Activated naive CD4-positive, alpha-beta T cell treated with anti-CD3 and anti-CD28 coated beads, Interleukin-2, amount 50 U/mL, for 72 hours (primary cell): ENCODE measurements at regions not wholly inside any gene's neighbourhood (a gene's known extent, or its start where the extent isn't known, plus 50 kb on each side); places are given as distances from the start of the nearest gene placed in this dataset.

ENCODE experiments used
- ATAC-seq, 2 donors: fragments of 150-1000 bp; cut with Tn5 transposase; 2 replicates each; pipeline ENCODE4 v1.10.0; 2021; ENCODE audit warnings: mild to moderate bottlenecking in 2 of 2, moderate library complexity in 2 of 2
- DNase-seq, 2 donors: peaks; one replicate each; pipeline ENCODE4 v3.0.0; 2021 to 2022; ENCODE audit warnings: low spot score in 2 of 2
- H3K27ac Mint-ChIP-seq, 2 donors: one replicate each; pipeline ENCODE4 v1.8.0; 2022; ENCODE audit warnings: mild to moderate bottlenecking in 2 of 2, mixed read lengths in 2 of 2
- H3K36me3 Mint-ChIP-seq, 2 donors: one replicate each; pipeline ENCODE4 v1.8.0; 2022; ENCODE audit warnings: mixed read lengths in 2 of 2
- H3K9me3 Mint-ChIP-seq, 2 donors: one replicate each; pipeline ENCODE4 v1.8.0; 2022; ENCODE audit warnings: mixed read lengths in 2 of 2

GRCh38 chr5:179497636-179498340, 52.6 kb upstream of the RUFY1 start:
- H3K9me3 Mint-ChIP-seq: no peaks in the 10 kb centered on the region
- no peaks in the 10 kb centered on the region for H3K36me3 Mint-ChIP-seq
- DNase-seq: no peak
- no peak for ATAC-seq
- no peak overlapping the region for H3K27ac Mint-ChIP-seq

- Mint-ChIP-seq H3K9me3 (no peaks in the 10 kb centered on the region), H3K36me3 (no peaks in the 10 kb centered on the region), H3K27ac (no peak overlapping the region)
- DNase-seq: no peak
- no peak for ATAC-seq
Measured at GRCh38 chr5:179495906-179496455, 54.4 kb upstream of the RUFY1 start.

DNA sequence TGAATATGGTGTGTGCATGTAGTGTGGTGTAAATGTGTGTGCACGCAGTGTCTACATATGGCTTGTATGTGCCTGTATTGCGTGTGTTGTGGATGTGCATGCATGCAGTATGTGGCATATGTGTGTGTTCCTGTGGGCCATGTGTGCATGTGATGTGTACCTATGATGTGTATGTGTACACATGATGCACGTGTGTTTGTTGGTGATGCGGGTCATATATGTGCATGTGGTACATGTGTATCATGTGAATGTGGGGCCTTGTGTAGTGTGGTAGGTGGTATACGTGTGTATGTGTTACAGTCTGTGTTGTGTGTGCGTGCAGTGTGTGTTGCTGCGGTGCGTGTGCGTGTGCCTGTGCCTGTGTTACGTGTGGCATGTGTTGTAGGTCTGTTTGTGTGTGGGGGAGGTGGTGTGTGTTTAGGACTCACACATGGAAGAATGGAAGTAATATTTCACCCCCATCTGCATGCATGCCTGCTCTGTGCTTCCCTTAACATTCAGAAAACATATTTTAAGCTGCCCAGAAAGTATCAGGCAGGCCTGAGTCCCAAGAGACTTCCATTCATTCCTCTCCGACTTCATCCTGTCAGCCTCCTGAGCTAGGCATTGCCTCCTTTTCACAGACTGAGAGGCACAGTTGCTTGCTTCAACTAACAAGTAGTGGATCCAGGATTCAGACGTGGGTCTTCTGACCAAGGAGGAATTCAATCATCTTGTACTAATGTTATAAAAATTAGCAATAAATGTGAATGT, 55.4 kb upstream of the RUFY1 start:
- ATAC-seq (no peak), DNase-seq (no peak)
- H3K27ac Mint-ChIP-seq: no peak overlapping the region
- H3K9me3 Mint-ChIP-seq: no peaks in the 10 kb centered on the region
- no peaks in the 10 kb centered on the region for H3K36me3 Mint-ChIP-seq

DNA sequence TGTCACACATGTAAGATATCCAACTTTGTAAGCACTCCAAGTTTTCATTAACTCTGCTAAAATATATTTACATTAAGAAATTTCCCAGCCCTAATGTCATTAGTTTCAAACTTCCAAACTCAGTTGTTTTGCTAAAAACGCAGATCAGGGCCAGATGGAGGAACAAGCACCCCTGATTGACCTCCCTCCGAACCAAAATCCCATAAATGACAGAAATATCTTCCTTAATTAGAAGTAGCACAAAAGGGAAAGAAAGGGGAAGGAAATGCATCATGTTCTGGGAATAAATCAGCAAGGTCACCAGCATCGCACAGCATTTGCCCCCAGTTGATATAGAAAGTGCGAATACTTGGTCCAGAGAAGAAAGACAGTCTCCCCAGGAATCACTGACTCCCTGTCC, 61.4 kb upstream of the RUFY1 start:
- Mint-ChIP-seq H3K36me3 (no peaks in the 10 kb centered on the region), H3K27ac (no peak overlapping the region), H3K9me3 (no peaks in the 10 kb centered on the region)
- DNase-seq: no peak
- ATAC-seq: no peak

DNA sequence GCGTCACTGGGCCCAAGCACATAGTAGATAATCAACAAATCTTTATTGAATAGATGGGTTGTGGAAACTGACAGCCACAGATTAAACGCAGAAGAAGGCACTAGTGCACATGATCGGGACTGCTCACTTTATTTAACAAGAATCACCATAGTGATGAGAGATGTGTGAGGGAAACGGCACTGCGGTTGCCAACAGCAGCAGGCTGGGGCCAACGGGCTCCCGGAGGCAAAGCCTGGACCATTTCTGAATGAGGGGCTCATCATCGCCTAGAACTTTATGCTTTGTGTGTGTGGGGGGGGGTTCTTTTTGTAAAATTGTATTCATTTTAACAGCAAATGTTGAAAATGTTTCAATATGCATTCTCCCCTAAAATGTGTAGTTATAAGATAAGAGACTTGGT, 61.9 kb upstream of the RUFY1 start:
- DNase-seq (no peak), ATAC-seq (no peak)
- Mint-ChIP-seq H3K36me3 (no peaks in the 10 kb centered on the region), H3K27ac (no peak overlapping the region), H3K9me3 (no peaks in the 10 kb centered on the region)

DNA sequence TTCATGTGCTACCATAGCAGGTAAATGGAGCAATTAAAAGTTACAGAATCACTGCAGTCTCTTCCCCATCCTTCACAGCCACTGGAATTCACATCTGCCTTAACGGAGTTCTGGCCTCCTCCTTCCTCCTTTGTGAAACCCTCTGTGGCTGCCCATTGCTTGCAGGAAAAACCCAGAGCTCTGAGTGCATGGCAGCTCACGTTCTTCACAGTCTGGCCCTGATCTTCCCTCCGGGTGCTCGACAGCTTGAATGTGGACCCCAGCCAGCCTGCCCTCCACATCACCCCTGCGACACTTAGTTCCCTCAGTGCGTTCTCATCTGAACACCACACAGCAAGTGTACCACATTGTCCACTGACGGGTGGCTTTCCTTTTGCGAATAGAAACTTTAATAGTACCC, 63.2 kb upstream of the RUFY1 start:
- H3K9me3 Mint-ChIP-seq: no peaks in the 10 kb centered on the region
- no peak for DNase-seq

GRCh38 chr5:179486596-179487051, 63.7 kb upstream of the RUFY1 start:
- H3K27ac Mint-ChIP-seq: no peak overlapping the region
- H3K36me3 Mint-ChIP-seq: no peaks in the 10 kb centered on the region
- no peak for ATAC-seq
- no peak for DNase-seq
- no peaks in the 10 kb centered on the region for H3K9me3 Mint-ChIP-seq

More for the DNA sequence above, 63.2 kb upstream of the RUFY1 start:
- Mint-ChIP-seq H3K36me3 (no peaks in the 10 kb centered on the region), H3K27ac (no peak overlapping the region)
- no peak for ATAC-seq

- peak overlapping the region in 1 of 2 donors; percentile 74 for H3K27ac Mint-ChIP-seq
- no peaks in the 10 kb centered on the region for H3K9me3 Mint-ChIP-seq
- no peak for DNase-seq
- no peaks in the 10 kb centered on the region for H3K36me3 Mint-ChIP-seq
- no peak for ATAC-seq
Measured at GRCh38 chr5:179485845-179486575, 64.3 kb upstream of the RUFY1 start.

DNA sequence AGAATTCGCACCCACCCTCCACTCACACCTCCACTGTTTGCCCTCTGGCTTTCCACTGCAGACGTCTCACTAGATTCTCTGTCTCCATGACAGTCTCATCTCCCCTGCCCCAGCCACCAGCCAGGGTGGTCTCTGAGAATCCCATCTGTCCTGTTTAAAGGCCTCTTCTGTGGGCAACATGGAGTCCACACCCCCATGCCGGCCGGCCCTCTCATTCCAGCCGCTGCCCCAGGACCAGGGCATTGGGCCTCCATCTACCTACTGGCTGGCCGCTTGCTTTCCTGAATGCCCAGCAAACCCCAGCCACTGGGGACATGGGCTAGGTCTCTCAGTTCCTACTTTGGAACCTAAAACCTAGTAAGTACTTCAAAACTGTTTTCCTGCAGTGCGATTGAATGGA, 65.6 kb upstream of the RUFY1 start:
- H3K27ac Mint-ChIP-seq: no peak overlapping the region
- ATAC-seq (no peak), DNase-seq (no peak)
- H3K36me3 Mint-ChIP-seq: no peaks in the 10 kb centered on the region
- H3K9me3 Mint-ChIP-seq: no peaks in the 10 kb centered on the region

- DNase-seq (no peak), ATAC-seq (no peak)
- Mint-ChIP-seq H3K9me3 (no peaks in the 10 kb centered on the region), H3K36me3 (no peaks in the 10 kb centered on the region), H3K27ac (peak overlapping the region in 1 of 2 donors; percentile 48)
Measured at GRCh38 chr5:179484201-179484600, 66.2 kb upstream of the RUFY1 start.

DNA sequence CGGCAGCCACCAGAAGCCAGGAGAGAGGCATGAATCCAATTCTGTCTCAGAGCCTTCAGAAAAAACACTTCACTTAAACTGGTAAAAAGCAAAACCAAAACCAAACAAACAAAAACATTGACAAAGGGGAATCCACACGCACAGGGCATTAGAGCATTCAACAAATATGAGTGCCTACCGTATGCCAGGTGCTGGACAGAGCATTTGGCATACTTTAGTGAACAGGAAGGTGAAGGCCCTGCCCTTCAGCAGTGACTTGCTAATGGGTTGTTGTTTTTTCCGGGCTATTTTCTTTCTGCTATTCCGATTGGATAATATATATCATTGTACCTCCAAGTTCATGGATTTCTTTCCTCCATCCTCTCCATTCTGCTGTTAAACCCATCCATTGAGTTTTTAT, 71.7 kb upstream of the RUFY1 start:
- DNase-seq (no peak), ATAC-seq (no peak)
- no peaks in the 10 kb centered on the region for H3K9me3 Mint-ChIP-seq
- H3K36me3 Mint-ChIP-seq: no peaks in the 10 kb centered on the region
- H3K27ac Mint-ChIP-seq: no peak overlapping the region

GRCh38 chr5:179475208-179475751, 75.1 kb upstream of the RUFY1 start:
- H3K27ac Mint-ChIP-seq: no peak overlapping the region
- no peak for ATAC-seq
- no peak for DNase-seq
- H3K9me3 Mint-ChIP-seq: no peaks in the 10 kb centered on the region
- no peaks in the 10 kb centered on the region for H3K36me3 Mint-ChIP-seq

DNA sequence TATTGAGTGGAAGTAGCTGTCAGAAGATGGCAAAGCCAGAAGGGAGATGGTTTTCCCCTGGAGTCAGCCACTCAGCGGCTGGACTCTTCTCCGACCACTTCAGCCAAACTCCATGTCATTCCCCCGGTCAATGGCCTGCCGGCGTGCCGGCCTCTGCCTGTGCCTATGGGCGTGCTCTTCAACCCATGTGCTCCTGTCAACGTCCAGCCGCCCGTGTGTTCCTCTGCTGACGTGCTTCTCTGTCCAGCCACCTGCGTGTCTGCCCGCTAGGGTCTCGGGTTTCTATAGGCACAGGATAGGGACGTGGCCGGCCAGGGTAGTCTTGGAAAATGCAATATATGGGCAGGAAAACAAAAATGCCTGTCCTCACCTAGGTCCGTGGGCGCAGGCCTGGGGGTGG, 77.7 kb upstream of the RUFY1 start:
- no peak overlapping the region for H3K27ac Mint-ChIP-seq
- DNase-seq (no peak), ATAC-seq (no peak)
- no peaks in the 10 kb centered on the region for H3K36me3 Mint-ChIP-seq
- H3K9me3 Mint-ChIP-seq: no peaks in the 10 kb centered on the region

DNA sequence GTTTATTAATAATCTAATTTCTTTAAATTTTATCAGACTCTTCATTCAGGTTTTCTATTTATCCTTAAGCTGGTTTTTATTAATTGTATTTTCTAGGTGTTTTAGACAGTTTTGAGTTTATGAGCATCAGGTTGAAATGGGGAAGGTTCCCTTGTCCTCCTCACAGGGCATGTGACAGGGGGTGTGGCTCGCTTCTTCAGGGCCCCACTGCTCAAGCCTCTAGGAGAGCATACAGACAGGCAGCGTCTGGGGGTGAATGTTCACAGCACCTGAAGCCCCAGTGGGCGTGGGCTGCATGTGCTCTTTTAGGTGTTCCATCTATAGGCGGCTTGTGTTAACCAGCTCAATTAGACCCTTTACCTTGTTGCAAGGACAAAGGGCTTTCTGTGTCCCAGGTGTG, 78.2 kb upstream of the RUFY1 start:
- DNase-seq (no peak), ATAC-seq (no peak)
- Mint-ChIP-seq H3K27ac (no peak overlapping the region), H3K36me3 (no peaks in the 10 kb centered on the region), H3K9me3 (peaks cover 0 to 4% of the 10 kb centered on the region in 2 donors)

GRCh38 chr5:179470201-179470600, 80.2 kb upstream of the RUFY1 start:
- Mint-ChIP-seq H3K9me3 (peaks cover 4 to 10% of the 10 kb centered on the region in 2 donors), H3K27ac (no peak overlapping the region), H3K36me3 (peaks cover 5 to 6% of the 10 kb centered on the region in 2 donors)
- DNase-seq (no peak), ATAC-seq (no peak)

GRCh38 chr5:179468696-179469095, 81.7 kb upstream of the RUFY1 start:
- peak overlapping the region in 1 of 2 donors; percentile 27 for H3K27ac Mint-ChIP-seq
- DNase-seq (no peak), ATAC-seq (no peak)
- peaks cover 4 to 10% of the 10 kb centered on the region in 2 donors for H3K9me3 Mint-ChIP-seq
- peaks cover 5 to 6% of the 10 kb centered on the region in 2 donors for H3K36me3 Mint-ChIP-seq

- no peak for ATAC-seq
- DNase-seq: no peak
- Mint-ChIP-seq H3K9me3 (peaks cover 4 to 10% of the 10 kb centered on the region in 2 donors), H3K36me3 (peaks cover 5 to 6% of the 10 kb centered on the region in 2 donors), H3K27ac (peak overlapping the region in 1 of 2 donors; percentile 15)
Measured at GRCh38 chr5:179467441-179467840, 82.9 kb upstream of the RUFY1 start.
